HepG2 (cell line): ENCODE measurements at regions not wholly inside any gene's neighbourhood (a gene's known extent, or its start where the extent isn't known, plus 50 kb on each side); places are given as distances from the start of the nearest gene placed in this dataset.

Source experiments
- ARNT ChIP-seq: fragments of 450-650 bp; IDR thresholded peaks from 2 replicates; pipeline ENCODE4 v1.6.1; 2017
- ELF4 ChIP-seq: sonication (generic); formaldehyde crosslinking; IDR thresholded peaks from 2 replicates; pipeline ENCODE4 v1.5.0; 2020; ENCODE audit warnings: missing genetic modification reagents, mild to moderate bottlenecking, moderate library complexity, borderline replicate concordance
- GPN1 ChIP-seq: sonication (generic); formaldehyde crosslinking; IDR thresholded peaks from 2 replicates; pipeline ENCODE4 v1.5.1; 2020; ENCODE audit warnings: missing genetic modification reagents, borderline replicate concordance
- KAT2B ChIP-seq: fragments of 150-350 bp; IDR thresholded peaks from 2 replicates; pipeline ENCODE4 v1.6.1; 2014; ENCODE audit warnings: low read depth, low read length, borderline replicate concordance
- NPAS2 ChIP-seq: sonication (generic); formaldehyde crosslinking; IDR thresholded peaks from 2 replicates; pipeline ENCODE4 v1.8.0; 2022; ENCODE audit warnings: mild to moderate bottlenecking, missing genetic modification reagents, borderline replicate concordance
- ZSCAN12 ChIP-seq: sonication (generic); formaldehyde crosslinking; IDR thresholded peaks from 2 replicates; pipeline ENCODE4 v1.9.0; 2021; ENCODE audit warnings: mild to moderate bottlenecking, missing genetic modification reagents
- ZXDC ChIP-seq: sonication (generic); formaldehyde crosslinking; IDR thresholded peaks from 2 replicates; pipeline ENCODE4 v1.5.0; 2020; ENCODE audit warnings: mild to moderate bottlenecking, missing genetic modification reagents
- TF ChIP-seq, protein P1 (sequence below): sonication (generic); formaldehyde crosslinking; IDR thresholded peaks from 2 replicates; pipeline ENCODE4 v1.4.0; 2020; ENCODE audit warnings: missing genetic modification reagents, borderline replicate concordance

- TF ChIP-seq ZXDC (CRISPR knock-in tag) (no peak), KAT2B (no peak), ELF4 (CRISPR knock-in tag) (no peak), ARNT (no peak), ZSCAN12 (no peak), NPAS2 (CRISPR knock-in tag) (no peak), GPN1 (CRISPR knock-in tag) (no peak)
- TF ChIP-seq, protein P1, sequence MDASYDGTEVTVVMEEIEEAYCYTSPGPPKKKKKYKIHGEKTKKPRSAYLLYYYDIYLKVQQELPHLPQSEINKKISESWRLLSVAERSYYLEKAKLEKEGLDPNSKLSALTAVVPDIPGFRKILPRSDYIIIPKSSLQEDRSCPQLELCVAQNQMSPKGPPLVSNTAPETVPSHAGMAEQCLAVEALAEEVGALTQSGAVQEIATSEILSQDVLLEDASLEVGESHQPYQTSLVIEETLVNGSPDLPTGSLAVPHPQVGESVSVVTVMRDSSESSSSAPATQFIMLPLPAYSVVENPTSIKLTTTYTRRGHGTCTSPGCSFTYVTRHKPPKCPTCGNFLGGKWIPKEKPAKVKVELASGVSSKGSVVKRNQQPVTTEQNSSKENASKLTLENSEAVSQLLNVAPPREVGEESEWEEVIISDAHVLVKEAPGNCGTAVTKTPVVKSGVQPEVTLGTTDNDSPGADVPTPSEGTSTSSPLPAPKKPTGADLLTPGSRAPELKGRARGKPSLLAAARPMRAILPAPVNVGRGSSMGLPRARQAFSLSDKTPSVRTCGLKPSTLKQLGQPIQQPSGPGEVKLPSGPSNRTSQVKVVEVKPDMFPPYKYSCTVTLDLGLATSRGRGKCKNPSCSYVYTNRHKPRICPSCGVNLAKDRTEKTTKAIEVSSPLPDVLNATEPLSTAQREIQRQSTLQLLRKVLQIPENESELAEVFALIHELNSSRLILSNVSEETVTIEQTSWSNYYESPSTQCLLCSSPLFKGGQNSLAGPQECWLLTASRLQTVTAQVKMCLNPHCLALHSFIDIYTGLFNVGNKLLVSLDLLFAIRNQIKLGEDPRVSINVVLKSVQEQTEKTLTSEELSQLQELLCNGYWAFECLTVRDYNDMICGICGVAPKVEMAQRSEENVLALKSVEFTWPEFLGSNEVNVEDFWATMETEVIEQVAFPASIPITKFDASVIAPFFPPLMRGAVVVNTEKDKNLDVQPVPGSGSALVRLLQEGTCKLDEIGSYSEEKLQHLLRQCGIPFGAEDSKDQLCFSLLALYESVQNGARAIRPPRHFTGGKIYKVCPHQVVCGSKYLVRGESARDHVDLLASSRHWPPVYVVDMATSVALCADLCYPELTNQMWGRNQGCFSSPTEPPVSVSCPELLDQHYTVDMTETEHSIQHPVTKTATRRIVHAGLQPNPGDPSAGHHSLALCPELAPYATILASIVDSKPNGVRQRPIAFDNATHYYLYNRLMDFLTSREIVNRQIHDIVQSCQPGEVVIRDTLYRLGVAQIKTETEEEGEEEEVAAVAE (CRISPR knock-in tag) = no peak
- TF ChIP-seq, all 625 proteins: peak for 0
Observed at GRCh38 chr11:96647621-96648020, 257.8 kb downstream of the JRKL start (continued).
